Prostate gland (tissue), 2 donors: ENCODE measurements at regions not wholly inside any gene's neighbourhood (a gene's known extent, or its start where the extent isn't known, plus 50 kb on each side); places are given as distances from the start of the nearest gene placed in this dataset.
"Not testable (repeated sequence)": the region's sequence is repeated elsewhere in the genome, so short reads cannot be mapped to it uniquely, and the experiment has no call there.

Experiments
- POLR2A ChIP-seq: fragments of 450-650 bp; IDR thresholded peaks from one replicate; pipeline ENCODE4 v1.6.1; 2016; ENCODE audit warnings: antibody characterized with exemption, mild to moderate bottlenecking
- TF ChIP-seq, protein P1 (sequence below), 4 experiments: fragments of 200-600 bp in 2 of 4; fragments of 450-650 bp in 2 of 4; sonication (generic) in 2 of 4; IDR thresholded peaks; 1 replicate in 3 of 4; 2 replicates in 1 of 4; pipeline ENCODE4 v1.5.1; 2016 to 2019; ENCODE audit warnings: antibody characterized with exemption in 4 of 4, mild to moderate bottlenecking in 2 of 4, moderate library complexity in 2 of 4

- TF ChIP-seq POLR2A: not testable (repeated sequence)
- TF ChIP-seq, protein P1, sequence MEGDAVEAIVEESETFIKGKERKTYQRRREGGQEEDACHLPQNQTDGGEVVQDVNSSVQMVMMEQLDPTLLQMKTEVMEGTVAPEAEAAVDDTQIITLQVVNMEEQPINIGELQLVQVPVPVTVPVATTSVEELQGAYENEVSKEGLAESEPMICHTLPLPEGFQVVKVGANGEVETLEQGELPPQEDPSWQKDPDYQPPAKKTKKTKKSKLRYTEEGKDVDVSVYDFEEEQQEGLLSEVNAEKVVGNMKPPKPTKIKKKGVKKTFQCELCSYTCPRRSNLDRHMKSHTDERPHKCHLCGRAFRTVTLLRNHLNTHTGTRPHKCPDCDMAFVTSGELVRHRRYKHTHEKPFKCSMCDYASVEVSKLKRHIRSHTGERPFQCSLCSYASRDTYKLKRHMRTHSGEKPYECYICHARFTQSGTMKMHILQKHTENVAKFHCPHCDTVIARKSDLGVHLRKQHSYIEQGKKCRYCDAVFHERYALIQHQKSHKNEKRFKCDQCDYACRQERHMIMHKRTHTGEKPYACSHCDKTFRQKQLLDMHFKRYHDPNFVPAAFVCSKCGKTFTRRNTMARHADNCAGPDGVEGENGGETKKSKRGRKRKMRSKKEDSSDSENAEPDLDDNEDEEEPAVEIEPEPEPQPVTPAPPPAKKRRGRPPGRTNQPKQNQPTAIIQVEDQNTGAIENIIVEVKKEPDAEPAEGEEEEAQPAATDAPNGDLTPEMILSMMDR (IDR thresholded peaks at IDR 0.05): not testable (repeated sequence)
Measured at GRCh38 chr15:22282794-22283533, 175.7 kb upstream of the GOLGA6L22 start.
